H1 (cell line): ENCODE measurements at regions not wholly inside any gene's neighbourhood (a gene's known extent, or its start where the extent isn't known, plus 50 kb on each side); places are given as distances from the start of the nearest gene placed in this dataset.

Experiments
- CTCF ChIA-PET: fragments of 300-600 bp; sonication (Branson Sonifier 250); formaldehyde crosslinking; loops from one replicate; lab custom pipeline; 2021; ENCODE audit not compliant: partially characterized antibody; lab: Charles Lee
- POLR2A ChIA-PET: fragments of 300-600 bp; sonication (Branson Sonifier 250); formaldehyde crosslinking; loops from one replicate; lab custom pipeline; 2021; ENCODE audit warnings: inconsistent platforms; ENCODE audit not compliant: partially characterized antibody; lab: Charles Lee
- DNase-seq, 2 experiments: peaks; one replicate each; pipeline versions ENCODE4 v3.0.0 to v3.0.0-alpha.2; 2010 to 2022; ENCODE audit warnings: low spot score in 2 of 2, low read depth in 1 of 2, mixed read lengths in 1 of 2
- FAIRE-seq: peaks from 2 replicates; lab custom pipeline; 2011; peaks lifted over from hg19 to GRCh38; lab: Jason Lieb, UNC
- H2AFZ ChIP-seq: 2 replicates; pipeline ENCODE4 v1.8.1; 2012; ENCODE audit warnings: low read length, inconsistent platforms
- H2AK5ac ChIP-seq: 2 replicates; pipeline ENCODE4 v1.6.1; 2013; ENCODE audit warnings: low read depth, low read length
- H2BK120ac ChIP-seq: replicated peaks from 2 replicates; pipeline ENCODE3; 2013; ENCODE audit warnings: low read depth, low read length, inconsistent platforms
- H2BK12ac ChIP-seq: 2 replicates; pipeline ENCODE4 v1.6.1; 2013; ENCODE audit warnings: low read depth, low read length
- H2BK15ac ChIP-seq: 2 replicates; pipeline ENCODE4 v1.6.1; 2013; ENCODE audit warnings: low read length
- H2BK20ac ChIP-seq: 2 replicates; pipeline ENCODE4 v1.6.1; 2013; ENCODE audit warnings: low read length
- H2BK5ac ChIP-seq: 2 replicates; pipeline ENCODE4 v1.6.1; 2013; ENCODE audit warnings: low read depth, low read length
- H3K14ac ChIP-seq: 2 replicates; pipeline ENCODE4 v1.6.1; 2013; ENCODE audit warnings: inconsistent platforms; ENCODE audit not compliant: insufficient read length
- H3K18ac ChIP-seq: 2 replicates; pipeline ENCODE4 v1.6.1; 2013; ENCODE audit warnings: low read length; ENCODE audit errors: extremely low read depth
- H3K23ac ChIP-seq: 2 replicates; pipeline ENCODE4 v1.6.1; 2013; ENCODE audit warnings: inconsistent platforms; ENCODE audit not compliant: insufficient read length
- H3K23me2 ChIP-seq: 2 replicates; pipeline ENCODE4 v1.6.1; 2013; ENCODE audit warnings: low read depth, low read length
- H3K27ac ChIP-seq: 2 replicates; pipeline ENCODE4 v1.6.1; 2011; ENCODE audit warnings: low read depth, low read length, inconsistent platforms
- H3K27me3 ChIP-seq, 4 experiments: replicated peaks in 1 of 4; 1 replicate in 1 of 4; 2 replicates in 3 of 4; pipeline versions ENCODE4 v1.6.1 to v1.8.1; 2011 to 2013; ENCODE audit warnings: low read length in 3 of 4, mild to moderate bottlenecking in 3 of 4, inconsistent platforms in 2 of 4, mixed read lengths in 2 of 4, moderate library complexity in 1 of 4; ENCODE audit not compliant: control insufficient read depth in 3 of 4, insufficient read depth in 3 of 4; ENCODE audit errors: extremely low read depth in 1 of 4
- H3K36me3 ChIP-seq, 4 experiments: 2 replicates each; pipeline versions ENCODE4 v1.6.1 to v1.8.1; 2011 to 2013; ENCODE audit warnings: mild to moderate bottlenecking in 4 of 4, low read length in 3 of 4, moderate library complexity in 2 of 4, control low read depth in 1 of 4, inconsistent platforms in 1 of 4; ENCODE audit not compliant: insufficient read depth in 4 of 4, control insufficient read depth in 2 of 4
- H3K4ac ChIP-seq: replicated peaks from 2 replicates; pipeline ENCODE3; 2013; ENCODE audit warnings: low read length, low read depth, mixed read lengths, inconsistent platforms; ENCODE audit not compliant: insufficient read length
- H3K4me1 ChIP-seq, 4 experiments: replicated peaks in 1 of 4; 1 replicate in 1 of 4; 2 replicates in 3 of 4; pipeline versions ENCODE4 v1.6.1 to v1.8.1; 2011 to 2013; ENCODE audit warnings: low read length in 3 of 4, inconsistent platforms in 2 of 4, mixed read lengths in 1 of 4; ENCODE audit not compliant: insufficient read depth in 4 of 4, control insufficient read depth in 3 of 4
- H3K4me2 ChIP-seq, 2 experiments: 2 replicates each; pipeline versions ENCODE4 v1.6.1 to v1.8.1; 2011 to 2013; ENCODE audit warnings: low read depth in 2 of 2, low read length in 2 of 2, control low read depth in 1 of 2, inconsistent platforms in 1 of 2, mild to moderate bottlenecking in 1 of 2; ENCODE audit not compliant: insufficient read depth in 1 of 2
- H3K4me3 ChIP-seq, 4 experiments: fragments of 200-600, 300-600 bp in 1 of 4; sonication (generic), shearing (Covaris generic), sonication (Bioruptor Twin) in 1 of 4; 2 replicates each; pipeline versions ENCODE4 v1.5.1 to v1.8.1; 2011 to 2016; ENCODE audit warnings: low read length in 4 of 4, low read depth in 3 of 4, control low read depth in 2 of 4, inconsistent platforms in 2 of 4, mild to moderate bottlenecking in 2 of 4, mixed read lengths in 1 of 4, moderate library complexity in 1 of 4; ENCODE audit not compliant: insufficient read depth in 2 of 4; ENCODE audit errors: extremely low read depth in 1 of 4
- H3K56ac ChIP-seq: replicated peaks from 2 replicates; pipeline ENCODE3; 2013; ENCODE audit warnings: low read depth, mild to moderate bottlenecking, mixed read lengths, low read length, inconsistent platforms; ENCODE audit not compliant: insufficient read length
- H3K79me1 ChIP-seq: 2 replicates; pipeline ENCODE4 v1.6.1; 2013; ENCODE audit warnings: low read depth, low read length, control low read depth
- H3K79me2 ChIP-seq, 2 experiments: 2 replicates each; pipeline versions ENCODE4 v1.6.1 to v1.8.1; 2012 to 2013; ENCODE audit warnings: low read length in 2 of 2, mild to moderate bottlenecking in 2 of 2, inconsistent platforms in 1 of 2; ENCODE audit not compliant: insufficient read depth in 2 of 2, control insufficient read depth in 1 of 2
- H3K9ac ChIP-seq, 4 experiments: replicated peaks in 1 of 4; 1 replicate in 1 of 4; 2 replicates in 3 of 4; pipeline versions ENCODE4 v1.6.1 to v1.8.1; 2011 to 2013; ENCODE audit warnings: low read depth in 3 of 4, low read length in 3 of 4, control low read depth in 2 of 4, mild to moderate bottlenecking in 2 of 4, moderate library complexity in 2 of 4, inconsistent platforms in 1 of 4; ENCODE audit errors: extremely low read depth in 1 of 4
- H3K9me3 ChIP-seq, 2 experiments: 2 replicates each; pipeline versions ENCODE4 v1.6.1 to v1.8.1; 2012 to 2013; ENCODE audit warnings: mild to moderate bottlenecking in 2 of 2, moderate library complexity in 2 of 2, control low read depth in 1 of 2, inconsistent platforms in 1 of 2, low read depth in 1 of 2, low read length in 1 of 2, mixed read lengths in 1 of 2; ENCODE audit not compliant: insufficient read depth in 2 of 2
- H4K20me1 ChIP-seq, 2 experiments: replicated peaks in 1 of 2; 2 replicates each; pipeline versions ENCODE3 to v1.8.1; 2011 to 2013; ENCODE audit warnings: inconsistent platforms in 2 of 2, low read length in 2 of 2, mild to moderate bottlenecking in 1 of 2; ENCODE audit not compliant: insufficient read depth in 2 of 2, control insufficient read depth in 1 of 2
- H4K5ac ChIP-seq: 2 replicates; pipeline ENCODE4 v1.6.1; 2013; ENCODE audit warnings: low read length, low read depth, mixed read lengths, inconsistent platforms; ENCODE audit not compliant: insufficient read length
- H4K8ac ChIP-seq: 2 replicates; pipeline ENCODE4 v1.8.0; 2013; ENCODE audit warnings: mild to moderate bottlenecking, moderate library complexity, low read length, inconsistent platforms; ENCODE audit not compliant: insufficient read depth; ENCODE audit errors: extremely low read depth
- H4K91ac ChIP-seq: replicated peaks from 2 replicates; pipeline ENCODE3; 2013; ENCODE audit warnings: low read length, mixed read lengths, inconsistent platforms; ENCODE audit not compliant: insufficient read length
- BACH1 ChIP-seq: IDR thresholded peaks from 2 replicates; pipeline ENCODE4 v1.6.1; 2012; ENCODE audit warnings: low read length, improper control_type of control experiment
- EP300 ChIP-seq, 2 experiments: IDR thresholded peaks; 1 replicate in 1 of 2; 2 replicates in 1 of 2; pipeline ENCODE4 v1.6.1; 2011 to 2012; ENCODE audit warnings: low read depth in 2 of 2, low read length in 2 of 2, mild to moderate bottlenecking in 2 of 2, borderline replicate concordance in 1 of 2, inconsistent platforms in 1 of 2, moderate library complexity in 1 of 2
- GABPA ChIP-seq: IDR thresholded peaks from 2 replicates; pipeline ENCODE4 v1.6.1; 2011; ENCODE audit warnings: mild to moderate bottlenecking, low read length, moderate library complexity, borderline replicate concordance; ENCODE audit not compliant: insufficient read depth
- GTF2F1 ChIP-seq: IDR thresholded peaks from 2 replicates; pipeline ENCODE4 v1.6.1; 2012; ENCODE audit warnings: low read depth, low read length, improper control_type of control experiment, borderline replicate concordance
- HDAC2 ChIP-seq, 2 experiments: fragments of 300-600 bp in 1 of 2; sonication (generic) in 1 of 2; IDR thresholded peaks; 2 replicates each; pipeline ENCODE4 v1.6.1; 2011 to 2012; ENCODE audit warnings: low read depth in 2 of 2, low read length in 2 of 2, mild to moderate bottlenecking in 2 of 2, moderate library complexity in 2 of 2, borderline replicate concordance in 1 of 2, inconsistent platforms in 1 of 2
- JUND ChIP-seq: IDR thresholded peaks from 2 replicates; pipeline ENCODE4 v1.6.1; 2011; ENCODE audit warnings: mild to moderate bottlenecking, improper control_type of control experiment, low read length
- KDM1A ChIP-seq: fragments of 200-600, 300-600 bp; sonication (generic); IDR thresholded peaks from 2 replicates; pipeline ENCODE4 v1.7.1; 2016; ENCODE audit warnings: mild to moderate bottlenecking, low read length, borderline replicate concordance
- MAX ChIP-seq: IDR thresholded peaks from 2 replicates; pipeline ENCODE4 v1.6.1; 2012; ENCODE audit warnings: inconsistent platforms
- POLR2A ChIP-seq, 2 experiments: IDR thresholded peaks; 1 replicate in 1 of 2; 2 replicates in 1 of 2; pipeline ENCODE4 v1.6.1; 2011; ENCODE audit warnings: low read depth in 2 of 2, low read length in 2 of 2, mild to moderate bottlenecking in 2 of 2; ENCODE audit errors: control extremely low read depth in 1 of 2
- POU5F1 ChIP-seq: IDR thresholded peaks from 2 replicates; pipeline ENCODE4 v1.6.1; 2011; ENCODE audit warnings: low read depth, mild to moderate bottlenecking, low read length, moderate library complexity
- SAP30 ChIP-seq: fragments of 300-600 bp; sonication (generic); IDR thresholded peaks from 2 replicates; pipeline ENCODE4 v1.7.1; 2012; ENCODE audit warnings: low read length, moderate library complexity, mild to moderate bottlenecking, inconsistent platforms; ENCODE audit not compliant: insufficient read depth, insufficient replicate concordance
- SP1 ChIP-seq: IDR thresholded peaks from 2 replicates; pipeline ENCODE4 v1.6.1; 2011; ENCODE audit warnings: low read depth, low read length
- SP4 ChIP-seq: IDR thresholded peaks from 2 replicates; pipeline ENCODE4 v1.6.1; 2012; ENCODE audit warnings: low read length, inconsistent platforms
- TAF7 ChIP-seq: optimal IDR thresholded peaks from 2 replicates; pipeline ENCODE3; 2011; ENCODE audit warnings: low read depth, mild to moderate bottlenecking, inconsistent platforms, low read length, moderate library complexity, borderline replicate concordance
- YY1 ChIP-seq: IDR thresholded peaks from 2 replicates; pipeline ENCODE4 v1.6.1; 2011; ENCODE audit warnings: low read depth, mild to moderate bottlenecking, low read length
- ZNF274 ChIP-seq: IDR thresholded peaks from 2 replicates; pipeline ENCODE4 v1.7.0; 2012; ENCODE audit warnings: low read length, borderline replicate concordance; ENCODE audit errors: extremely low read depth

- Histone ChIP-seq H3K36me3 (no peaks in the 10 kb centered on the region; a peak in 1 of 8 replicates), H3K4me3 (no peak overlapping the region), H2BK5ac (no peak overlapping the region), H3K4me1 (no peaks in the 10 kb centered on the region), H3K27me3 (no peaks in the 10 kb centered on the region), H3K4ac (no peak overlapping the region), H3K56ac (no peak overlapping the region), H2BK12ac (no peak overlapping the region), H4K20me1 (no peaks in the 10 kb centered on the region), H3K79me2 (no peaks in the 10 kb centered on the region), H4K5ac (no peak overlapping the region), H3K79me1 (no peaks in the 10 kb centered on the region), H3K23me2 (no peaks in the 10 kb centered on the region), H3K27ac (no peak overlapping the region), H3K23ac (no peak overlapping the region), H3K4me2 (no peak overlapping the region), H4K8ac (no peak overlapping the region), H4K91ac (no peak overlapping the region), H3K9me3 (peaks cover 16 to 25% of the 10 kb centered on the region in 2 experiments), H2BK120ac (no peak overlapping the region), H2AK5ac (no peak overlapping the region), H3K9ac (no peak overlapping the region), H3K14ac (no peak overlapping the region), H2BK20ac (no peak overlapping the region), H2BK15ac (no peak overlapping the region), H3K18ac (no peak overlapping the region), H2AFZ (no peak overlapping the region)
- POLR2A ChIA-PET = no interaction called here
- DNase-seq = no peak
- FAIRE-seq = no peak
- TF ChIP-seq TAF7 (no peak), SAP30 (no peak), HDAC2 (IDR thresholded peaks at IDR 0.05; ENCODE audit: borderline replicate concordance in 1 of 2, low read depth in 2 of 2, low read length in 2 of 2) (no peak), SP4 (no peak), POU5F1 (no peak), MAX (no peak), ZNF274 (no peak), GABPA (no peak), JUND (no peak), SP1 (no peak), GTF2F1 (no peak), KDM1A (no peak), YY1 (no peak), EP300 (IDR thresholded peaks at IDR 0.05; ENCODE audit: borderline replicate concordance in 1 of 2, low read depth in 2 of 2, low read length in 2 of 2) (no peak), POLR2A (IDR thresholded peaks at IDR 0.05; ENCODE audit: control extremely low read depth in 1 of 2, low read depth in 2 of 2, low read length in 2 of 2) (no peak), BACH1 (no peak)
- CTCF ChIA-PET = interaction anchor here (0.9 kb wide), 1 partner anchor 29 kb away, joined by 3 read pairs; no protein-coding TSS in a partner anchor
Observed at GRCh38 chr3:81063896-81064295, 697.5 kb downstream of the GBE1 start.
